ENCODE measurements at regions not wholly inside any gene's neighbourhood (a gene's known extent, or its start where the extent isn't known, plus 50 kb on each side); places are given as distances from the start of the nearest gene placed in this dataset.

DNA sequence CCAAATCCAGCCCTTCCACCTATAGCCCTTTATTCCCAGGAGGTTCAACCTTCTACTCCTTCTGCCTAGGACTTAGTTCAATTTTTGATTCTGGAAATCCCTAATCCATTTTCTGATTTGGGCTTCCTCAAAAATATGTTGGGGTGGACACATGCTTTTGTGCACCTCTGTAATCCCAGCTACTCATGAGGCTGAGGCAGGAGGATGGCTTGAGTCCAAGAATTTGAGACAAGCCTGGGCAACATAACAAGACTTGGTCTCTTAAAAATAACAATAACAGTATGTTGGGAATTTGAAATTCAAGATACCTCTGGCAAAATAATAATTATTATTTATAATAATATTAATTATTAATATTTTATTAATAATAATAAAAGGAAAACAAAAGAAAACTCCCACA lies 188.7 kb upstream of the TLE4 start:
- Histone ChIP-seq H3K9me3 (ENCODE audit: insufficient read depth, low read length) (no peaks in the 10 kb centered on the region), H3K79me2 (ENCODE audit: low read length) (no peaks in the 10 kb centered on the region), H3K4me3 (ENCODE audit: low read length) (no peak overlapping the region), H3K36me3 (replicated peaks; ENCODE audit: low read depth, low read length) (no peaks in the 10 kb centered on the region), H4K20me1 (ENCODE audit: insufficient read depth, low read length) (no peaks in the 10 kb centered on the region), H3K4me1 (ENCODE audit: low read length) (peaks cover 9% of the 10 kb centered on the region; the same call in 1 of the 2 replicates), H3K27me3 (ENCODE audit: low read depth, low read length) (no peaks in the 10 kb centered on the region), H3K9ac (ENCODE audit: low read length) (no peak overlapping the region), H3K27ac (ENCODE audit: low read length) (no peak overlapping the region), H2AFZ (ENCODE audit: low read depth, low read length) (no peak overlapping the region), H3K4me2 (ENCODE audit: low read length) (no peak overlapping the region)
- TF ChIP-seq, protein P1, sequence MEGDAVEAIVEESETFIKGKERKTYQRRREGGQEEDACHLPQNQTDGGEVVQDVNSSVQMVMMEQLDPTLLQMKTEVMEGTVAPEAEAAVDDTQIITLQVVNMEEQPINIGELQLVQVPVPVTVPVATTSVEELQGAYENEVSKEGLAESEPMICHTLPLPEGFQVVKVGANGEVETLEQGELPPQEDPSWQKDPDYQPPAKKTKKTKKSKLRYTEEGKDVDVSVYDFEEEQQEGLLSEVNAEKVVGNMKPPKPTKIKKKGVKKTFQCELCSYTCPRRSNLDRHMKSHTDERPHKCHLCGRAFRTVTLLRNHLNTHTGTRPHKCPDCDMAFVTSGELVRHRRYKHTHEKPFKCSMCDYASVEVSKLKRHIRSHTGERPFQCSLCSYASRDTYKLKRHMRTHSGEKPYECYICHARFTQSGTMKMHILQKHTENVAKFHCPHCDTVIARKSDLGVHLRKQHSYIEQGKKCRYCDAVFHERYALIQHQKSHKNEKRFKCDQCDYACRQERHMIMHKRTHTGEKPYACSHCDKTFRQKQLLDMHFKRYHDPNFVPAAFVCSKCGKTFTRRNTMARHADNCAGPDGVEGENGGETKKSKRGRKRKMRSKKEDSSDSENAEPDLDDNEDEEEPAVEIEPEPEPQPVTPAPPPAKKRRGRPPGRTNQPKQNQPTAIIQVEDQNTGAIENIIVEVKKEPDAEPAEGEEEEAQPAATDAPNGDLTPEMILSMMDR (IDR thresholded peaks at IDR 0.05; ENCODE audit: low read depth, low read length) = no peak
- TF ChIP-seq EZH2phosphoT487 (IDR thresholded peaks at IDR 0.05; ENCODE audit: low read depth) = no peak

DNA sequence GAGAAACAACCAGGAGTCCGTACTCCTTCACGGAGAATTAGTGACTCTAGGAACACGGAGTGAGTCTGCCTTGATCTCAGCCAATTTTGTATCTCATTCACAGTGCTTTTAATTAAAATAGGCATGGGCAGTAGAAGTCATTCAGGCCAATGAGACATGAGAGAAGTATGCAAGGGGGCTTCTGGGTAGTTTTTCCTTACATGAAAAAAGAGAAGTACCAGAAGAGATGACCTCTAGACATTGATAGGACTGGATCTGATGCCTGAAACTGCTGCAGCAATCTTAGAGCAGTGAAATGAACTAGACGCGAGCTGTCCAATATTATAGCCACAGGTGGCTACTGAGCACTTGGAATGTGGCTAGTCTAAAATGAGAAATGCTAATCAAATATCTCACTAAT lies 187.7 kb upstream of the TLE4 start:
- Histone ChIP-seq H3K9ac (ENCODE audit: low read length) (no peak overlapping the region), H2AFZ (ENCODE audit: low read depth, low read length) (no peak overlapping the region), H3K27me3 (ENCODE audit: low read depth, low read length) (no peaks in the 10 kb centered on the region), H3K36me3 (replicated peaks; ENCODE audit: low read depth, low read length) (no peaks in the 10 kb centered on the region), H3K79me2 (ENCODE audit: low read length) (no peaks in the 10 kb centered on the region), H3K27ac (ENCODE audit: low read length) (no peak overlapping the region), H3K4me1 (ENCODE audit: low read length) (peaks cover 9% of the 10 kb centered on the region; the same call in 1 of the 2 replicates), H3K4me3 (ENCODE audit: low read length) (no peak overlapping the region), H3K9me3 (ENCODE audit: insufficient read depth, low read length) (no peaks in the 10 kb centered on the region), H3K4me2 (ENCODE audit: low read length) (no peak overlapping the region), H4K20me1 (ENCODE audit: insufficient read depth, low read length) (no peaks in the 10 kb centered on the region)
- TF ChIP-seq EZH2phosphoT487 (IDR thresholded peaks at IDR 0.05; ENCODE audit: low read depth) = no peak
- TF ChIP-seq, protein P1 (IDR thresholded peaks at IDR 0.05; ENCODE audit: low read depth, low read length) = no peak

DNA sequence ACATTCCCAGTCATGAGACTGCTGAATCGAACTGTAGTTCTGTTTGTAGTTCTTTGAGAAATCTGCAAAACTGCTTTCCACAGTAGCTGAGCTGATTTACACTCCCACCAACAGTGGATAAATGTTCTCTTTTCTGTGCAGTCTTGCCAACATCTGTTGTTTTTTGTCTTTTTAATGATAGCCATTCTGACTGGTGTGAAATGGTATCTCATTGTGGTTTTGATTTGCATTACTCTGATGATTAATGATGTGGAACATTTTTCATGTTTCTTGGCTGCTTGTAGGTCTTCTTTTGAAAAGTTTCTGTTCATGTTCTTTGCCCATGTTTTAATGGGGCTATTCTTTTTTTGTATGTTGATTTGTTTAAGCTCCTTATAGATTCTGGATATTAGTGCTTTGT lies 187.3 kb upstream of the TLE4 start:
- Histone ChIP-seq H3K4me3 (ENCODE audit: low read length) (no peak overlapping the region), H3K27ac (ENCODE audit: low read length) (no peak overlapping the region), H3K79me2 (ENCODE audit: low read length) (no peaks in the 10 kb centered on the region), H3K9me3 (ENCODE audit: insufficient read depth, low read length) (no peaks in the 10 kb centered on the region), H3K4me1 (ENCODE audit: low read length) (peaks cover 9% of the 10 kb centered on the region; the same call in 1 of the 2 replicates), H3K9ac (ENCODE audit: low read length) (no peak overlapping the region), H4K20me1 (ENCODE audit: insufficient read depth, low read length) (no peaks in the 10 kb centered on the region), H3K27me3 (ENCODE audit: low read depth, low read length) (no peaks in the 10 kb centered on the region), H3K36me3 (replicated peaks; ENCODE audit: low read depth, low read length) (no peaks in the 10 kb centered on the region), H3K4me2 (ENCODE audit: low read length) (no peak overlapping the region), H2AFZ (ENCODE audit: low read depth, low read length) (no peak overlapping the region)
- TF ChIP-seq, protein P1 (IDR thresholded peaks at IDR 0.05; ENCODE audit: low read depth, low read length) = no peak
- no peak for TF ChIP-seq EZH2phosphoT487 (IDR thresholded peaks at IDR 0.05; ENCODE audit: low read depth)

DNA sequence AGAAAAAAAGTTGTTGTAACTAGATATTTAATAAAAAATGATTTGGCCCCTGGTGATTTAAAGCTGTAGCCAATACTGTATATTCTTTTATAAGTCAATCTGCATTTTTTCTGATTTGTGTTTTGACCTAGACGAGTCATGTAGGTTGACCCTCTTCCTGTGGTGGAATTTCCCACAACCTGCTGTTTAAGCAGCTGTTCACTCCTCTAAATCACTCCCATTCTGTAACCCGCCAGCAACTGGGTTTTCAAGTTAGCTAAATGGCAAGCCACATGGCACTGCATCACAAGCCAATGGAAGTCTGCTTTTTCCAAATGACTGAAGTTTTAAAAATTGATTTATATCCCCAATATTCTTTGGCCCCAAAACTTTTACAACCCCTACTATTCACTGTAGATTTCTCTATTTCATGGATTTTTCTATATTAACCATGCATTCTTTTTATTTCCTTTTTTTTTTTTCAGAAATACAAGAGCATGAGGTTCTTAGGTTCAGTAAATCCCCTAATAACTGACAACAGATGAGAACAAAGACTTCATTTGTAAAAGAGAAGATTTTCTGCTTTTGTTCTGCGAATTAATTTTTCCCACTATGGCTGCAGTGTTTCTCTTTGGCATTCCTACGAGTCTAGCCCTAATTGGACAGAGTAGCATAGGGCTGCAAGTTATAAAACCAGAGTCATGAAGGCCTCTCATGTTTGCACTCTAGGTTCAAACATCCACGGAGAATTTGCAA lies 184.5 kb upstream of the TLE4 start:
- Histone ChIP-seq H3K27ac (ENCODE audit: low read length) (no peak overlapping the region), H3K4me3 (ENCODE audit: low read length) (no peak overlapping the region), H3K4me1 (ENCODE audit: low read length) (peaks cover 9% of the 10 kb centered on the region; the same call in 1 of the 2 replicates), H2AFZ (ENCODE audit: low read depth, low read length) (no peak overlapping the region), H4K20me1 (ENCODE audit: insufficient read depth, low read length) (no peaks in the 10 kb centered on the region), H3K9ac (ENCODE audit: low read length) (no peak overlapping the region), H3K9me3 (ENCODE audit: insufficient read depth, low read length) (no peaks in the 10 kb centered on the region), H3K36me3 (replicated peaks; ENCODE audit: low read depth, low read length) (no peaks in the 10 kb centered on the region), H3K27me3 (ENCODE audit: low read depth, low read length) (no peaks in the 10 kb centered on the region), H3K4me2 (ENCODE audit: low read length) (no peak overlapping the region), H3K79me2 (ENCODE audit: low read length) (no peaks in the 10 kb centered on the region)
- no peak for TF ChIP-seq EZH2phosphoT487 (IDR thresholded peaks at IDR 0.05; ENCODE audit: low read depth)
- TF ChIP-seq, protein P1 (IDR thresholded peaks at IDR 0.05; ENCODE audit: low read depth, low read length) = no peak
